IMR-90 (cell line): ENCODE measurements at regions not wholly inside any gene's neighbourhood (a gene's known extent, or its start where the extent isn't known, plus 50 kb on each side); places are given as distances from the start of the nearest gene placed in this dataset.

Experiments used
- ATAC-seq: fragments of 200-7000 bp; cut with Tn5 transposase; 2 replicates; pipeline ENCODE4 v1.9.1; 2020; ENCODE audit warnings: low read depth, mild to moderate bottlenecking, moderate library complexity
- BruUV-seq: library from RNA; stranded (reverse); fragments of 400-500 nt; replicated peaks from 2 replicates; lab custom pipeline; 2021; lab: Mats Ljungman, UMichigan
- CTCF ChIA-PET: fragments of 300-600 bp; formaldehyde crosslinking; extraction: SDS; loops from one replicate; lab custom pipeline; 2021; ENCODE audit warnings: antibody characterized with exemption; lab: Yijun Ruan, JAX
- POLR2A ChIA-PET: fragments of 300-600 bp; sonication (Branson Sonifier 250); formaldehyde crosslinking; loops from one replicate; lab custom pipeline; 2022; ENCODE audit warnings: antibody characterized with exemption; ENCODE audit not compliant: unreplicated experiment; lab: Charles Lee
- DNase-seq: peaks from one replicate; pipeline ENCODE4 v3.0.0; 2013
- H2AFZ ChIP-seq: replicated peaks from 2 replicates; pipeline ENCODE3; 2013; ENCODE audit warnings: low read length, mild to moderate bottlenecking; ENCODE audit not compliant: poor library complexity
- H2AK5ac ChIP-seq: 2 replicates; pipeline ENCODE4 v1.6.1; 2013; ENCODE audit warnings: low read depth, low read length, inconsistent platforms
- H2AK9ac ChIP-seq: replicated peaks from 2 replicates; pipeline ENCODE3; 2013; ENCODE audit warnings: mild to moderate bottlenecking, low read depth, low read length, moderate library complexity; ENCODE audit not compliant: poor library complexity
- H2BK120ac ChIP-seq: 2 replicates; pipeline ENCODE4 v1.6.1; 2013; ENCODE audit warnings: low read depth, low read length, inconsistent platforms
- H2BK15ac ChIP-seq: 3 replicates; pipeline ENCODE4 v1.6.1; 2013; ENCODE audit warnings: low read depth, low read length, inconsistent platforms
- H2BK20ac ChIP-seq: 2 replicates; pipeline ENCODE4 v1.6.1; 2013; ENCODE audit warnings: low read depth, mild to moderate bottlenecking, inconsistent platforms, low read length, moderate library complexity
- H2BK5ac ChIP-seq: 2 replicates; pipeline ENCODE4 v1.6.1; 2013; ENCODE audit warnings: mild to moderate bottlenecking, low read depth, low read length, inconsistent platforms; ENCODE audit not compliant: poor library complexity, severe bottlenecking
- H3K14ac ChIP-seq: replicated peaks from 2 replicates; pipeline ENCODE4 v1.6.1; 2013; ENCODE audit warnings: low read depth, low read length, inconsistent platforms
- H3K18ac ChIP-seq: 2 replicates; pipeline ENCODE4 v1.6.1; 2013; ENCODE audit warnings: low read depth, low read length, control low read depth
- H3K23ac ChIP-seq: 2 replicates; pipeline ENCODE4 v1.6.1; 2013; ENCODE audit warnings: low read depth, low read length, inconsistent platforms
- H3K27ac ChIP-seq: 2 replicates; pipeline ENCODE4 v1.5.1; 2013; ENCODE audit warnings: mild to moderate bottlenecking, control low read depth, low read length; ENCODE audit not compliant: insufficient read depth
- H3K27me3 ChIP-seq: 2 replicates; pipeline ENCODE4 v1.6.1; 2013; ENCODE audit warnings: low read length; ENCODE audit not compliant: control insufficient read depth, insufficient read depth
- H3K36me3 ChIP-seq: 2 replicates; pipeline ENCODE4 v1.6.1; 2013; ENCODE audit warnings: low read length, mixed read lengths; ENCODE audit not compliant: control insufficient read depth, insufficient read depth
- H3K4ac ChIP-seq: 2 replicates; pipeline ENCODE4 v1.6.1; 2013; ENCODE audit warnings: low read depth, low read length, inconsistent platforms
- H3K4me1 ChIP-seq: 2 replicates; pipeline ENCODE4 v1.6.1; 2013; ENCODE audit warnings: low read length, mixed read lengths; ENCODE audit not compliant: control insufficient read depth, insufficient read depth
- H3K4me2 ChIP-seq: 2 replicates; pipeline ENCODE4 v1.6.1; 2013; ENCODE audit warnings: low read depth, mild to moderate bottlenecking, control low read depth, low read length, moderate library complexity
- H3K4me3 ChIP-seq: 2 replicates; pipeline ENCODE4 v1.5.1; 2013; ENCODE audit warnings: low read depth, mild to moderate bottlenecking, control low read depth, low read length, moderate library complexity; ENCODE audit not compliant: insufficient read depth
- H3K56ac ChIP-seq: 2 replicates; pipeline ENCODE4 v1.6.1; 2013; ENCODE audit warnings: low read length, inconsistent platforms; ENCODE audit not compliant: insufficient read depth; ENCODE audit errors: extremely low read depth
- H3K79me1 ChIP-seq, 2 experiments: 2 replicates each; pipeline ENCODE4 v1.6.1; 2013; ENCODE audit warnings: low read length in 2 of 2, inconsistent platforms in 1 of 2, low read depth in 1 of 2
- H3K9ac ChIP-seq: 2 replicates; pipeline ENCODE4 v1.6.1; 2013; ENCODE audit warnings: low read depth, low read length, control low read depth
- H3K9me1 ChIP-seq: 2 replicates; pipeline ENCODE4 v1.6.1; 2013; ENCODE audit warnings: low read length, inconsistent platforms; ENCODE audit not compliant: insufficient read depth
- H3K9me3 ChIP-seq: 2 replicates; pipeline ENCODE4 v1.6.1; 2013; ENCODE audit warnings: low read length; ENCODE audit not compliant: control insufficient read depth, insufficient read depth
- H4K20me1 ChIP-seq: 2 replicates; pipeline ENCODE4 v1.6.1; 2013; ENCODE audit warnings: low read length, inconsistent platforms; ENCODE audit not compliant: insufficient read depth
- H4K5ac ChIP-seq: 2 replicates; pipeline ENCODE4 v1.6.1; 2013; ENCODE audit warnings: mild to moderate bottlenecking, low read depth, low read length, control low read depth
- H4K8ac ChIP-seq, 2 experiments: 2 replicates each; pipeline ENCODE4 v1.6.1; 2013; ENCODE audit warnings: low read depth in 2 of 2, low read length in 2 of 2, control low read depth in 1 of 2, inconsistent platforms in 1 of 2
- H4K91ac ChIP-seq: 2 replicates; pipeline ENCODE4 v1.6.1; 2013; ENCODE audit warnings: low read depth, low read length, inconsistent platforms; ENCODE audit not compliant: insufficient read depth
- BHLHE40 ChIP-seq: fragments of 150-350 bp; IDR thresholded peaks from 2 replicates; pipeline ENCODE4 v1.6.1; 2016; ENCODE audit warnings: mild to moderate bottlenecking, low read depth, low read length
- CEBPB ChIP-seq: IDR thresholded peaks from 2 replicates; pipeline ENCODE4 v1.6.1; 2012; ENCODE audit warnings: low read depth, low read length, improper control_type of control experiment
- CHD1 ChIP-seq: IDR thresholded peaks from 2 replicates; pipeline ENCODE4 v1.6.1; 2012; ENCODE audit warnings: low read depth, low read length, improper control_type of control experiment
- FOS ChIP-seq: fragments of 150-350 bp; IDR thresholded peaks from 2 replicates; pipeline ENCODE4 v1.6.1; 2016; ENCODE audit warnings: low read depth, low read length
- MAFK ChIP-seq: IDR thresholded peaks from 2 replicates; pipeline ENCODE4 v1.6.1; 2012; ENCODE audit warnings: low read depth, low read length, improper control_type of control experiment
- MAZ ChIP-seq: IDR thresholded peaks from 2 replicates; pipeline ENCODE4 v1.6.1; 2012; ENCODE audit warnings: low read depth, mild to moderate bottlenecking, low read length, improper control_type of control experiment, moderate library complexity, borderline replicate concordance
- MXI1 ChIP-seq: IDR thresholded peaks from 2 replicates; pipeline ENCODE4 v1.6.1; 2012; ENCODE audit warnings: low read depth, mild to moderate bottlenecking, low read length, moderate library complexity, borderline replicate concordance
- NFE2L2 ChIP-seq: fragments of 150-350 bp; IDR thresholded peaks from 2 replicates; pipeline ENCODE4 v1.6.1; 2016; ENCODE audit warnings: low read depth, mild to moderate bottlenecking, low read length
- POLR2A ChIP-seq: IDR thresholded peaks from 2 replicates; pipeline ENCODE4 v1.6.1; 2012; ENCODE audit warnings: mild to moderate bottlenecking, low read depth, low read length
- RAD21 ChIP-seq: IDR thresholded peaks from 2 replicates; pipeline ENCODE4 v1.6.1; 2012; ENCODE audit warnings: low read length, improper control_type of control experiment
- RCOR1 ChIP-seq: IDR thresholded peaks from 2 replicates; pipeline ENCODE4 v1.6.1; 2012; ENCODE audit warnings: mild to moderate bottlenecking, low read length, improper control_type of control experiment; ENCODE audit not compliant: insufficient replicate concordance
- RFX5 ChIP-seq: IDR thresholded peaks from 2 replicates; pipeline ENCODE4 v1.8.0; 2012; ENCODE audit warnings: low read depth, mild to moderate bottlenecking, low read length, moderate library complexity
- SMC3 ChIP-seq: fragments of 150-350 bp; IDR thresholded peaks from 2 replicates; pipeline ENCODE4 v1.6.1; 2016; ENCODE audit warnings: low read depth, mild to moderate bottlenecking, antibody characterized with exemption, low read length, moderate library complexity
- WGBS, 2 experiments: methylation state at CpG; one replicate each; pipeline versions ENCODE4 v1.1.5 to v1.1.7; 2013; ENCODE audit warnings: missing lambda C conversion rate in 2 of 2; ENCODE audit not compliant: insufficient read length in 1 of 2; ENCODE audit errors: extremely low coverage in 2 of 2; 5-methylcytosine and 5-hydroxymethylcytosine counted together
- dilution Hi-C: fragments of 300-500 bp; cut with HindIII; formaldehyde crosslinking; loops from one replicate; pipeline ENCODE4 v1.14.3; 2018; ENCODE audit warnings: low sequenced_read_pairs; ENCODE audit not compliant: unreplicated experiment
- in situ Hi-C: fragments of 300-500 bp; cut with MboI; formaldehyde crosslinking; loops from 3 replicates; pipeline ENCODE4 v1.14.3; 2019; ENCODE audit warnings: low sequenced_read_pairs, inconsistent platforms, mixed read lengths
- intact Hi-C: fragments of 100-400 bp; cut with micrococcal nuclease; formaldehyde crosslinking; loops from 2 replicates; pipeline ENCODE4 v1.10.0; 2022
- TF ChIP-seq, protein P1 (sequence below): fragments of 150-350 bp; IDR thresholded peaks from 2 replicates; pipeline ENCODE4 v1.6.1; 2017; ENCODE audit warnings: mild to moderate bottlenecking, antibody characterized with exemption, low read length, low read depth
- TF ChIP-seq, protein P2 (sequence below): fragments of 150-350 bp; IDR thresholded peaks from 2 replicates; pipeline ENCODE4 v1.6.1; 2016; ENCODE audit warnings: low read depth, mild to moderate bottlenecking, low read length, moderate library complexity, borderline replicate concordance
- TF ChIP-seq, protein P3 (sequence below): conservative IDR thresholded peaks from 2 replicates; pipeline ENCODE4 v1.5.1; 2012; ENCODE audit warnings: mild to moderate bottlenecking, low read depth, low read length, improper control_type of control experiment

DNA sequence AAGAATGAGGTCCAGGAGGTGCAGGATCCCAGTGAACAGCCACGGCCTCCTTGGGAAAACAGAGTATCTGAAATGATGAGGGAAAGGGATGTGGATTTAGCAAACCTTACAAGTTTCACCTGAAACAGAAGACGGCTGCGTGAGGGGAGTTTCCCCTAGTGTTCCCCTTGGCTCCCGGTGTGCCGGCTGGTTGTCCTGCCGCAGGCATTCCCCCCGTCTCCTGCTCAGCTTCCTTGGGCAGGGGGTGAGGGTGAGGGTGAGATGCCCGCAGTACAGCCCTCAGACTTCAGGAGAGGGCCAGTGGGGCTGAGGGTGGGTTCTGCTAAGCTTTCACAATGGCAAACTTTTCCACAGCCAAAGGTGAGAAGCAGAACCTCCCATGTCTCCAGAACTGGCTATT is 201.1 kb upstream of the SOX1 start:
- Histone ChIP-seq H3K4me3 (no peak overlapping the region), H2BK5ac (no peak overlapping the region), H3K36me3 (no peaks in the 10 kb centered on the region), H2BK15ac (no peak overlapping the region), H4K8ac (no peak overlapping the region), H3K9ac (no peak overlapping the region), H3K4ac (no peak overlapping the region), H3K9me3 (peaks cover 52% of the 10 kb centered on the region), H4K91ac (no peak overlapping the region), H3K4me2 (no peak overlapping the region), H2AK5ac (no peak overlapping the region), H3K56ac (no peak overlapping the region), H3K79me1 (no peaks in the 10 kb centered on the region), H4K5ac (no peak overlapping the region), H3K23ac (no peak overlapping the region), H3K14ac (no peak overlapping the region), H2AFZ (no peak overlapping the region), H2AK9ac (no peak overlapping the region), H3K9me1 (no peaks in the 10 kb centered on the region), H2BK120ac (no peak overlapping the region), H3K27me3 (no peaks in the 10 kb centered on the region), H2BK20ac (no peak overlapping the region), H3K4me1 (no peaks in the 10 kb centered on the region), H3K18ac (no peak overlapping the region), H3K27ac (no peak overlapping the region), H4K20me1 (no peaks in the 10 kb centered on the region)
- POLR2A ChIA-PET: no interaction called here
- 62% methylated on average over 4 of the region's 8 CpGs; no CpG with 5 or more reads in 1 of the 2 experiments for WGBS, 2 experiments
- dilution Hi-C loops (no loop called here), in situ Hi-C loops (no loop called here), intact Hi-C loops (no loop called here)
- DNase-seq (no peak), ATAC-seq (no peak)
- TF ChIP-seq, protein P1, sequence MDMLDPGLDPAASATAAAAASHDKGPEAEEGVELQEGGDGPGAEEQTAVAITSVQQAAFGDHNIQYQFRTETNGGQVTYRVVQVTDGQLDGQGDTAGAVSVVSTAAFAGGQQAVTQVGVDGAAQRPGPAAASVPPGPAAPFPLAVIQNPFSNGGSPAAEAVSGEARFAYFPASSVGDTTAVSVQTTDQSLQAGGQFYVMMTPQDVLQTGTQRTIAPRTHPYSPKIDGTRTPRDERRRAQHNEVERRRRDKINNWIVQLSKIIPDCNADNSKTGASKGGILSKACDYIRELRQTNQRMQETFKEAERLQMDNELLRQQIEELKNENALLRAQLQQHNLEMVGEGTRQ: no peak
- TF ChIP-seq NFE2L2: no peak
- TF ChIP-seq RFX5: no peak
- no peak for TF ChIP-seq FOS
- TF ChIP-seq, protein P2, sequence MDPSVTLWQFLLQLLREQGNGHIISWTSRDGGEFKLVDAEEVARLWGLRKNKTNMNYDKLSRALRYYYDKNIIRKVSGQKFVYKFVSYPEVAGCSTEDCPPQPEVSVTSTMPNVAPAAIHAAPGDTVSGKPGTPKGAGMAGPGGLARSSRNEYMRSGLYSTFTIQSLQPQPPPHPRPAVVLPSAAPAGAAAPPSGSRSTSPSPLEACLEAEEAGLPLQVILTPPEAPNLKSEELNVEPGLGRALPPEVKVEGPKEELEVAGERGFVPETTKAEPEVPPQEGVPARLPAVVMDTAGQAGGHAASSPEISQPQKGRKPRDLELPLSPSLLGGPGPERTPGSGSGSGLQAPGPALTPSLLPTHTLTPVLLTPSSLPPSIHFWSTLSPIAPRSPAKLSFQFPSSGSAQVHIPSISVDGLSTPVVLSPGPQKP: no peak
- no peak for TF ChIP-seq MAFK
- TF ChIP-seq MXI1: no peak
- no peak for TF ChIP-seq MAZ
- no peak for TF ChIP-seq BHLHE40
- no peak for TF ChIP-seq SMC3
- TF ChIP-seq CEBPB: no peak
- no peak for TF ChIP-seq POLR2A
- no peak for TF ChIP-seq RAD21
- TF ChIP-seq, protein P3, sequence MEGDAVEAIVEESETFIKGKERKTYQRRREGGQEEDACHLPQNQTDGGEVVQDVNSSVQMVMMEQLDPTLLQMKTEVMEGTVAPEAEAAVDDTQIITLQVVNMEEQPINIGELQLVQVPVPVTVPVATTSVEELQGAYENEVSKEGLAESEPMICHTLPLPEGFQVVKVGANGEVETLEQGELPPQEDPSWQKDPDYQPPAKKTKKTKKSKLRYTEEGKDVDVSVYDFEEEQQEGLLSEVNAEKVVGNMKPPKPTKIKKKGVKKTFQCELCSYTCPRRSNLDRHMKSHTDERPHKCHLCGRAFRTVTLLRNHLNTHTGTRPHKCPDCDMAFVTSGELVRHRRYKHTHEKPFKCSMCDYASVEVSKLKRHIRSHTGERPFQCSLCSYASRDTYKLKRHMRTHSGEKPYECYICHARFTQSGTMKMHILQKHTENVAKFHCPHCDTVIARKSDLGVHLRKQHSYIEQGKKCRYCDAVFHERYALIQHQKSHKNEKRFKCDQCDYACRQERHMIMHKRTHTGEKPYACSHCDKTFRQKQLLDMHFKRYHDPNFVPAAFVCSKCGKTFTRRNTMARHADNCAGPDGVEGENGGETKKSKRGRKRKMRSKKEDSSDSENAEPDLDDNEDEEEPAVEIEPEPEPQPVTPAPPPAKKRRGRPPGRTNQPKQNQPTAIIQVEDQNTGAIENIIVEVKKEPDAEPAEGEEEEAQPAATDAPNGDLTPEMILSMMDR: no peak
- no peak for TF ChIP-seq RCOR1
- no peak for TF ChIP-seq CHD1
- CTCF ChIA-PET: no interaction called here
- BruUV-seq: no TSS peak
